Ishikawa (cell line): ENCODE measurements at regions not wholly inside any gene's neighbourhood (a gene's known extent, or its start where the extent isn't known, plus 50 kb on each side); places are given as distances from the start of the nearest gene placed in this dataset.

Source experiments
- CEBPB ChIP-seq: IDR thresholded peaks from 2 replicates; pipeline ENCODE4 v1.6.1; 2012
- CREB1 ChIP-seq: IDR thresholded peaks from 2 replicates; pipeline ENCODE4 v1.6.1; 2012; ENCODE audit warnings: low read depth
- EGR1 ChIP-seq: IDR thresholded peaks from 2 replicates; pipeline ENCODE4 v1.6.1; 2012
- EP300 ChIP-seq: IDR thresholded peaks from 2 replicates; pipeline ENCODE4 v1.6.1; 2012; ENCODE audit warnings: borderline replicate concordance
- FOXM1 ChIP-seq: IDR thresholded peaks from 2 replicates; pipeline ENCODE4 v1.6.1; 2012; ENCODE audit warnings: low read depth, borderline replicate concordance
- MAX ChIP-seq: IDR thresholded peaks from 2 replicates; pipeline ENCODE4 v1.6.1; 2012
- NFIC ChIP-seq: IDR thresholded peaks from 2 replicates; pipeline ENCODE4 v1.6.1; 2012
- RAD21 ChIP-seq: IDR thresholded peaks from 2 replicates; pipeline ENCODE4 v1.6.1; 2012; ENCODE audit warnings: low read depth
- REST ChIP-seq: IDR thresholded peaks from 2 replicates; pipeline ENCODE4 v1.6.1; 2012; ENCODE audit warnings: low read depth, mild to moderate bottlenecking
- TAF1 ChIP-seq: IDR thresholded peaks from 2 replicates; pipeline ENCODE4 v1.6.1; 2012; ENCODE audit warnings: low read depth, mild to moderate bottlenecking
- TCF12 ChIP-seq: IDR thresholded peaks from 2 replicates; pipeline ENCODE4 v1.6.1; 2012; ENCODE audit warnings: low read depth
- TEAD4 ChIP-seq: IDR thresholded peaks from 2 replicates; pipeline ENCODE4 v1.6.1; 2012
- YY1 ChIP-seq: IDR thresholded peaks from 2 replicates; pipeline ENCODE4 v1.6.1; 2012; ENCODE audit warnings: low read depth
- ZBTB7A ChIP-seq: IDR thresholded peaks from 2 replicates; pipeline ENCODE4 v1.6.1; 2012; ENCODE audit warnings: low read depth
- TF ChIP-seq, protein P1 (sequence below): IDR thresholded peaks from 2 replicates; pipeline ENCODE4 v1.6.1; 2012

GRCh38 chr13:85615031-85615430 lies 184.2 kb downstream of the SLITRK6 start:
- TF ChIP-seq EGR1 (no peak), RAD21 (no peak), ZBTB7A (no peak), CEBPB (no peak), TEAD4 (no peak), EP300 (no peak), TCF12 (no peak), CREB1 (no peak), FOXM1 (no peak), YY1 (no peak), MAX (no peak)

GRCh38 chr13:85610024-85610423 lies 189.2 kb downstream of the SLITRK6 start:
- no peak for TF ChIP-seq RAD21
- no peak for TF ChIP-seq NFIC
- no peak for TF ChIP-seq EGR1
- no peak for TF ChIP-seq CREB1
- no peak for TF ChIP-seq TAF1
- TF ChIP-seq TEAD4: no peak
- TF ChIP-seq FOXM1: no peak
- TF ChIP-seq EP300: no peak
- no peak for TF ChIP-seq CEBPB

DNA sequence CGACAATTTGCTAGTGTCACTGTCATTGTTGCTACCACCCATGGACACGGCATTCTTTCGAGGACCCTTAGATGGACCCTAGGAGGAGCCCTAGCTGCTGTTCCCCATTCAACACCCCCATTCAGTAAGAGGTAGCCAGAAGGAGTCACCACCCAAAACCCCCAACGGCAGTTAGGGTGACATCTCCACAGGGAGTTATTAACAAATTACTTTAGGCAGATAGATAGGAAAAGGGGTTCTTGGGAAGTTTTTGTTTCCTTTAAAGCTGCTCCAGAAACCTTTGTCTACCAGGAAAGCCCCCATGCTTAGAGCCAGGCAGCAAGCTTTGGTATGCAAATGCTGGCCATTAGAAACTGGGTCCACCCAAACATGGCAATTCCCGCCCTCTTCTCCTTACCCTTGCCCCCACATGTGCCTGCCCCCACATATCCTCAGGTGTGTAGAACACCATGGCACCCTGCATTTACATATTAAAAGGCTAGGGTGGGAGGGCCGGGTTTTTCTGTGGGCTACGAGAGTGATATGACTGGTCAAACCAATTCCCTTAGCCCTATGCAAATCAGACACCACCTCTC lies 190.9 kb downstream of the SLITRK6 start:
- TF ChIP-seq ZBTB7A: no peak
- no peak for TF ChIP-seq CREB1
- no peak for TF ChIP-seq TEAD4
- no peak for TF ChIP-seq YY1
- TF ChIP-seq FOXM1: no peak
- TF ChIP-seq TAF1: no peak
- no peak for TF ChIP-seq EGR1
- TF ChIP-seq MAX: no peak
- TF ChIP-seq RAD21: no peak
- TF ChIP-seq EP300: no peak
- TF ChIP-seq REST: no peak
- TF ChIP-seq, protein P1, sequence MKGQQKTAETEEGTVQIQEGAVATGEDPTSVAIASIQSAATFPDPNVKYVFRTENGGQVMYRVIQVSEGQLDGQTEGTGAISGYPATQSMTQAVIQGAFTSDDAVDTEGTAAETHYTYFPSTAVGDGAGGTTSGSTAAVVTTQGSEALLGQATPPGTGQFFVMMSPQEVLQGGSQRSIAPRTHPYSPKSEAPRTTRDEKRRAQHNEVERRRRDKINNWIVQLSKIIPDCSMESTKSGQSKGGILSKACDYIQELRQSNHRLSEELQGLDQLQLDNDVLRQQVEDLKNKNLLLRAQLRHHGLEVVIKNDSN: no peak
- no peak for TF ChIP-seq CEBPB
- TF ChIP-seq NFIC: no peak

DNA sequence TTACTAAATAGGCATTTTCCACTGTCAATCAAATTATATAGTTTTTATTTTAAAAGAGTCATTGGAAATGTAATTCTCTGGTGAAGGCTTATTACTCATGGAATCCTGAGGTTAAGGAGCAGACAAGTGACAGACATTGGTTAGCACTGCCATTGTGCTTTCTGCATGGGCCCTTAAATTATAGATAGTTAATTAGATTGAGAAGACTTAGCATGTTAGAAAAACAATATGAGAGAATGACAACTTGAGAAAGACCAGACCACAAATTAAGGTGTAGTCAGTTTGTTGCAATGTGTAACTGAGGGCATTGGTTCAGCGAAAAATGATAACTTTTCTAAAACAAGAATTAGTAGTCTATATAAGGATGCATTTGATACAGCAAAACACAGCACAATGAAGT lies 195.5 kb downstream of the SLITRK6 start:
- TF ChIP-seq REST (no peak), RAD21 (no peak), FOXM1 (no peak)

DNA sequence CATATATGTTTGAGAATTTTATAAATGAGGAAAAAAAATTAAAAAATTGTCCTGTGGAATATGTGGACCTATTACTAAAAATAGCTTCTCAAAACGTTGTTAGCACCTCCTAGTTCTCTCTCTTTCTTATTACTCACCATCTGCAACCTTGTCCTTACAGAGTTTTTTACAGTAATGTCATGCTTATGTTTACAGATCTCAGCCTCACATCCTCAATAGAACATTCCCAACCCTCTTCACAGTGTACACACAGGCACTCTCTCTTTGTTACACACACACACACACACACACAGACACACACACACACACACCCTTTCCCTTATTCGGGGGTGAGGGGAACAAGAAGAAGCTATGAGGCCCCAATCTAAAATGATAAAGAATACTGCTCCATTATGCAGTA lies 197.7 kb downstream of the SLITRK6 start:
- no peak for TF ChIP-seq MAX
- no peak for TF ChIP-seq CREB1
- no peak for TF ChIP-seq ZBTB7A
- no peak for TF ChIP-seq TAF1
- TF ChIP-seq YY1: no peak
- TF ChIP-seq, protein P1: no peak
- TF ChIP-seq CEBPB: no peak
- TF ChIP-seq EGR1: no peak
- no peak for TF ChIP-seq TCF12
- no peak for TF ChIP-seq NFIC
- no peak for TF ChIP-seq RAD21
- TF ChIP-seq REST: no peak
- TF ChIP-seq FOXM1: no peak
- TF ChIP-seq TEAD4: no peak
